HG03575 (cell line): ENCODE measurements at regions not wholly inside any gene's neighbourhood (a gene's known extent, or its start where the extent isn't known, plus 50 kb on each side); places are given as distances from the start of the nearest gene placed in this dataset.
"Not testable (repeated sequence)": the region's sequence is repeated elsewhere in the genome, so short reads cannot be mapped to it uniquely, and the experiment has no call there.

Source experiments
- ATAC-seq: cut with Tn5 transposase; IDR thresholded peaks from one replicate; pipeline ENCODE4 v1.9.1; 2021; ENCODE audit not compliant: unreplicated experiment, insufficient number of reproducible peaks, low FRiP score; ENCODE audit errors: extremely low read depth

DNA sequence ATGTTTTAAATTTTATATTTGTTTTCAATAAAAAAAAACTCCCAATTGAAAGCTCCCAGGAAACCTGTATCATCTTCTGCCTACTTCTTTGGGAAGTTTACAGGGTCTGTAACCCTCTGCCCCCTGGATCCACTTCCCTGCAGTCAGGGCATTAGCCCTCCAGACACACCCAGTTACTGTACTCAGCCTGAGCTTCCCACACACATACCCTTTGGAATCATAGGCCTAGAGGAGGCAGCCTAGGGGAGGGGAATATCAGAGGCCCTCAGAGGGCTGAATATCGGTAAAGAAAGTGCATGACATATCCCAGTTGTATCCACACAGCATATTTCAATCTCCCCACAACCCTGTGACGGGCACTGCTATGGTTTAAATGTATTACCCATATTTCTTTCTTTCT lies 56.2 kb upstream of the TFPI start:
- ATAC-seq = not testable (repeated sequence)

DNA sequence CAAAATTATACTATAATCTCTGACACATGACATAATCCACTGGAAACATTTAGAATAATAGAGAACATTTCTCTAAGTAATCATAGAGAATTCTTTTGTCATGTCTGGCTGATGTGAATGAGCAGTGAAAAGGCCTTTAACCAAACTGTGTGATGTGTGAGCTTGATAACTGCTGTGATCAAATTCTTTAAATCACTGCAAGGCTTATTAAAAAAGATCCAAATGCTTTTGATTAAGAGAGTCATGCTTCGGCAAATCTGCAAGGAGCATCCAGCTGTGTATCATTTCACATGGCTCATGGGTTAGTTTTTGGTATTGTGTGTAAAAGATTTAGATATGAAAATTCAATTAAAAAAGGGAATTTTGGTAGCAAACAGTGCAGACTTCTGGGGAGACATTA lies 58.6 kb upstream of the TFPI start:
- ATAC-seq = no peak

DNA sequence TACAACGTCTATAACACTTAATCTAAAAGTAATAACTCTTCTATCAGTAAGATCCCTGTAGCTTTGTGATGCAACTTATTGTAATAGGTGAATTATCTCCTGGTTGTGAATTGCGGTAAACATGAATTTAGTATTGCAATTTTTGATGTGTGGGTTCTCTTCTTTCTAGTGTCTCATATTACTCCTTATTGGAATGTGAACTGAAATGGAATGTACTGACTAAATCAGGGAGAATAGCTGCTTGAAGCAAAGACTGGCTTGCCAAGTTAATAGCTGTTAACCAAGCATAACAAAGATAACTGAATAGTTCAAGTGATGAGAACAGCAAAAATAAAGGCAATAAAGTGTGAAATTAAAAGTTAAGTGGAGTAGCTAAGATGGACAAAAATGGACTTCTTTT lies 60.5 kb upstream of the TFPI start:
- no peak for ATAC-seq

DNA sequence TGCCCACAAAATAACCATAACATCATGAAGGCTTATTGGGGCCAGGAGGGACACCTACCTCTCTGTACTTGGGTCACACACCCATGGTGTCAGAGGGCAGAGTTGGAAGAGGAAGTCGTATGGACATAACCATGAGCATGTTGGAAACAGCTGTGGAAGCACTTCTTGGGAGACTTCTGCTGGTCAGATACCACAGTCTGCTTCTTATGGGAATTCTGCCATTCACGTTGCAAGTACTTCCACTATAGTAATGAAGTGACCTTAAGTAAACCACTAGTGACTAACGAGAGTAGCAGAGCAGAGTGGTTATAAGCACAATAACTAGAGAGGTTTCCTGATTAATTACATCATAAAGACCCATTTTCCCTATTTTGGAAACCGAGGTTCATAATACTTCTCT lies 61.1 kb upstream of the TFPI start:
- ATAC-seq = no peak

- no peak for ATAC-seq
Observed at GRCh38 chr2:187615902-187616301, 61.7 kb upstream of the TFPI start.

- no peak for ATAC-seq
Observed at GRCh38 chr2:187617120-187617519, 62.9 kb upstream of the TFPI start.

- no peak for ATAC-seq
Observed at GRCh38 chr2:187617905-187618304, 63.7 kb upstream of the TFPI start.

GRCh38 chr2:187618813-187619212 lies 64.6 kb upstream of the TFPI start:
- no peak for ATAC-seq

DNA sequence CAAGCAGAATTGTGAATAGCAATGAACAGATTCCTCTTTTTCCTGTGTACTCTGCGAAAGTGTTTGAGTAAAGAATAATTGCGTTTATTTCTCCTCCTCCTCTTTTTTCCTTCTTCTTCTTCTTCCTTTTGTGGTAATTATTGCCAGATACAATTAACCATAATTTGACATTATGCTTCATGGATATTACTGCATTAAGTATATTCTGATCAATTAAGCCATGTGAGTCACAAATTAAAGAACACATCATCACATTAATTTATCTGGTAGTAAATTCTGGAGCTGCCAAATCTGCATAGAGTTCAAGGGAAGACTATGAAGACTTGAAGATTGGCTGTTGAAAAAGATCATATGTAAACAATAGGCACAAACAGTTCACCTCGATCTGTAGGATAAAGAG lies 72.9 kb upstream of the TFPI start:
- no peak for ATAC-seq

GRCh38 chr2:187636731-187637391 lies 82.6 kb upstream of the TFPI start:
- ATAC-seq = not testable (repeated sequence)

- not testable (repeated sequence) for ATAC-seq
Observed at GRCh38 chr2:187637392-187637740, 83.1 kb upstream of the TFPI start.

- ATAC-seq = not testable (repeated sequence)
Observed at GRCh38 chr2:187637771-187638170, 83.5 kb upstream of the TFPI start.

DNA sequence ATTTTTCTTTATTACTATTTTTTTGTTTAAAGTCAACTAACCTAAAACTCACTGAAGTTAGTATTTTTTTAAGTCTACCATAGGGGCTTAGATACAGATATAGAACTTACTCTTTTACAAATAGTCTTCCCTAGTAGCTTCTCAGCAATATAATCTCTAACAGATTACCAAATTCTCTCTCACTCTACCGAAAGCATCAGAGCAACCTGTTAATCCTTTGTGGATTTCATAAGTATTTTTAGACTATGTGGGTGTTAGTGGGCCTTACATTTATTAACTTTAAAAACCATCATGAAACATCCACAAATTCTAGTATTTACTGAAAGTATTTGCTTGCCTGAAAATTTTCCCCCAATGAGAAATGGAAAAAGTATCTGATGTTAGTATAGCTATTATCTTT lies 84.6 kb upstream of the TFPI start:
- ATAC-seq = no peak

DNA sequence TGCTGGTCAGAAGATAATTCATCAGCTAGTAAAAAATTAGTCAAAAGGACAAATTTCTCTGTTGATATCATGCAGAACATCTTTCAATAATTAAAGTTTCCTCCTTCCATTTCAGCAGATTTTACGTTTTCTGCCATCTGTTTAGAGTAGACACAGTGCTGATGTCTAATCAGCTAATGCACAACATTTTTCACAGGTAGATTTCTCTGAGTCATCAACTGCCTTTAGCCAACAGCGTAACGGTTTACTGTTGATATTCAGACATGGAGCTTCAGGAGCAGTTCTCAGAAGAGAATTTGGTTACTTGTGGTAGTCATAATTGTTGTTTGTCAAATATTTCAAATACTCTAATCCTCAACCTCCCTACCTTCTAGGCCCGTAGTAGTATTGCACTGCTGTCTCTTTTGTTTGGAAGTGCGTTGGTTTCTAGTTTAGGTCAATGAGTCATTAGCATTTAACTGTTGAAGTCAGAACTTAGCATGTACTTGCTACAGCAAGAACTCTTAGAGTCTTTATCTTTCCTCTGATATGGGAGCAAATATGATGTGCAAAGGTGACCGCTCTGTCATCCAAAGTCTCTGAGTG lies 86.8 kb upstream of the TFPI start:
- no peak for ATAC-seq

DNA sequence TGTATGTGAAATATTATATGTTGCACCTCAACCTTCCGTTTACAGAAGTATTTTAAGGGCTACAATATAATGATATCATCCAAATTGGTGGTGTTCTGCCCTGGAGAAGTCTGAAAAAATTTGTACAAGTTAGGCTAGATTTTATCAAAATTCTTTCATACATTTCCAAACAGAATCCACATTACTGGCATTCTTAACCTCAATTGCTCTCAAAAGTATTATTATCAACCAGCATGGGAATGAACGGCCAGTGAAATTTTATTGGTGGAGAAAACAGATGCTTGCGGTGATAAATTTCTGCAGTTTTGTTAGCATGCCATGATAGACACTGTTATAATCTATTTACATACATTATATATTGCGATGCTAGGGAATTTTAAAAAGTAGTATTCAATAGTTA lies 88.3 kb upstream of the TFPI start:
- no peak for ATAC-seq

- ATAC-seq = no peak
Observed at GRCh38 chr2:187644486-187644885, 90.3 kb upstream of the TFPI start.

- ATAC-seq = no peak
Observed at GRCh38 chr2:187644981-187645380, 90.7 kb upstream of the TFPI start.

- ATAC-seq = no peak
Observed at GRCh38 chr2:187646556-187646955, 92.3 kb upstream of the TFPI start.

DNA sequence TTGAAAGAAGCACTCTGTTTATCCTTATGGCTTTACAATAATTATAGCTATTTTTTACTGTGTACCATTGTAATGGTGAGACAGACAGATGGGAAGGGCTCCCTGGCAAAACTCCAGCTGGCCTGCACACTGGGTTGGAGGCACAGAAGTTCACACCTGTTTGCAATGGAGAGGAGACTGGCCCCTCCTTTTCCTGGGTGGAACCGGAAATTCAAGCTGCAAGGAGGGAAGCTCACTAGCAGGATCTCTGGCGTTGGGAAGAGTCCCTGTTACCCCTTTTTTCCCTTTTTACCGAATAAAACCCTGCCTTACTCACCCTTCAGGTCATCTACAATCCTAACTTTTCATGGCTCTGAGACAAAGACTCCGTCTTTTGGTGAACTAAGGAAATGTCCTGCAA lies 100.3 kb upstream of the TFPI start:
- no peak for ATAC-seq

GRCh38 chr2:187655001-187655400 lies 100.8 kb upstream of the TFPI start:
- ATAC-seq = no peak

DNA sequence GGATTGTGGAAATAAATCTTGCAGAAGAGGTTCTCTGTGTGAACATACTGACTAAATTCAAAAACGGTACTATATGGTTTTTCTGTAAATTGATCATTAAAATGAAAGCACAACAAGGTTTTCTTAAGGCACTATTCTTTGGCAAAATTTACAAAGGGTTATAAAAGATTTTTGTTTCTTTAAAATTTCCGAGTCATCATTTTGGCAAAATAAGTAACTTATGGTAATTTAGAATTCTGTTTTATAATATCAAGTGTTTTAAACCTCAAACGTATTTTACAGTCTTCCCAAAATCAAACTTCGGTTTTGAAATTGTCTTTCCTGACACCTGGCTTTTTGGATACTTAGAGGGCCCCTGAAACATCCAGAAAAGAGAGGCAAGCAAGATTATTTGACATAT lies 101.9 kb upstream of the TFPI start:
- ATAC-seq = no peak
